Spleen (tissue), 11 donors: ENCODE measurements at regions not wholly inside any gene's neighbourhood (a gene's known extent, or its start where the extent isn't known, plus 50 kb on each side); places are given as distances from the start of the nearest gene placed in this dataset.

ENCODE experiments used
- DNase-seq: peaks from one replicate; pipeline ENCODE4 v3.0.0-alpha.2; 2020
- H3K27ac ChIP-seq, 8 donors: fragments of 200-600 bp; sonication (generic) in 7 of 8; 1 replicate in 4 of 8; 2 replicates in 4 of 8; pipeline versions ENCODE4 v1.5.0 to v1.8.0; 2016 to 2021; ENCODE audit warnings: inconsistent platforms in 4 of 8, mild to moderate bottlenecking in 4 of 8, moderate library complexity in 1 of 8
- H3K27me3 ChIP-seq, 7 donors: fragments of 200-600 bp; sonication (generic) in 6 of 7; replicated peaks in 1 of 7; 1 replicate in 4 of 7; 2 replicates in 3 of 7; pipeline versions ENCODE4 v1.5.0 to v1.8.0; 2016 to 2021; ENCODE audit warnings: inconsistent platforms in 3 of 7, mild to moderate bottlenecking in 1 of 7
- H3K36me3 ChIP-seq, 6 donors: fragments of 200-600 bp; sonication (generic) in 5 of 6; 1 replicate in 4 of 6; 2 replicates in 2 of 6; pipeline versions ENCODE4 v1.5.0 to v1.8.0; 2016 to 2021; ENCODE audit warnings: inconsistent platforms in 2 of 6
- H3K4me1 ChIP-seq, 6 donors: fragments of 200-600 bp; sonication (generic) in 5 of 6; 1 replicate in 3 of 6; 2 replicates in 3 of 6; pipeline versions ENCODE4 v1.5.0 to v1.8.0; 2016 to 2021; ENCODE audit warnings: inconsistent platforms in 3 of 6
- H3K4me3 ChIP-seq, 8 donors: fragments of 200-600 bp; sonication (generic) in 7 of 8; 1 replicate in 4 of 8; 2 replicates in 4 of 8; pipeline versions ENCODE4 v1.5.0 to v1.8.0; 2016 to 2021; ENCODE audit warnings: inconsistent platforms in 4 of 8, mild to moderate bottlenecking in 4 of 8, moderate library complexity in 2 of 8
- H3K9me3 ChIP-seq, 8 donors: fragments of 200-600 bp; sonication (generic) in 7 of 8; 1 replicate in 4 of 8; 2 replicates in 4 of 8; pipeline versions ENCODE4 v1.5.0 to v1.8.0; 2016 to 2021; ENCODE audit warnings: inconsistent platforms in 4 of 8
- POLR2A ChIP-seq, 3 donors: fragments of 450-650 bp; IDR thresholded peaks; one replicate each; pipeline ENCODE4 v1.5.1; 2017; ENCODE audit warnings: antibody characterized with exemption in 3 of 3, mild to moderate bottlenecking in 1 of 3
- POLR2AphosphoS5 ChIP-seq, 3 donors: sonication (generic); formaldehyde crosslinking; IDR thresholded peaks; one replicate each; pipeline ENCODE4 v1.5.1; 2017; ENCODE audit warnings: antibody characterized with exemption in 3 of 3
- WGBS, 5 donors: extraction: QIAGEN DNeasy Blood & Tissue Kit in 3 of 5; methylation state at CpG; one replicate each; pipeline versions ENCODE4 v1.1.5 to v1.1.7; 2013 to 2018; 5-methylcytosine and 5-hydroxymethylcytosine counted together
- intact Hi-C: fragments of 100-400 bp; cut with DNase I; formaldehyde crosslinking; loops from one replicate; pipeline ENCODE4 v1.15.0; 2023; ENCODE audit warnings: low total_unique reads
- TF ChIP-seq, protein P1 (sequence below), 11 experiments: fragments of 200-600 bp in 7 of 11; fragments of 450-650 bp in 4 of 11; sonication (generic) in 4 of 11; IDR thresholded peaks in 8 of 11; conservative IDR thresholded peaks in 3 of 11; 1 replicate in 7 of 11; 2 replicates in 4 of 11; pipeline versions ENCODE4 v1.4.0 to v1.8.0; 2016 to 2021; ENCODE audit warnings: antibody characterized with exemption in 11 of 11, inconsistent platforms in 4 of 11, mild to moderate bottlenecking in 1 of 11
- donor health status: healthy with polysubstance abuse.
- donor health status: DM: no; HTN: no; CAD: no; lungs with moderate emphysema.
- donor health status: DM: no; HTN: no; CAD: no.
- donor health status: Bipolar disorder and iron deficiency.
- donor health status: healthy.
- donor health status: DM: no; HTN: no; CAD: no.
- donor health status: DM: yes; HTN: yes; CAD: no.

DNA sequence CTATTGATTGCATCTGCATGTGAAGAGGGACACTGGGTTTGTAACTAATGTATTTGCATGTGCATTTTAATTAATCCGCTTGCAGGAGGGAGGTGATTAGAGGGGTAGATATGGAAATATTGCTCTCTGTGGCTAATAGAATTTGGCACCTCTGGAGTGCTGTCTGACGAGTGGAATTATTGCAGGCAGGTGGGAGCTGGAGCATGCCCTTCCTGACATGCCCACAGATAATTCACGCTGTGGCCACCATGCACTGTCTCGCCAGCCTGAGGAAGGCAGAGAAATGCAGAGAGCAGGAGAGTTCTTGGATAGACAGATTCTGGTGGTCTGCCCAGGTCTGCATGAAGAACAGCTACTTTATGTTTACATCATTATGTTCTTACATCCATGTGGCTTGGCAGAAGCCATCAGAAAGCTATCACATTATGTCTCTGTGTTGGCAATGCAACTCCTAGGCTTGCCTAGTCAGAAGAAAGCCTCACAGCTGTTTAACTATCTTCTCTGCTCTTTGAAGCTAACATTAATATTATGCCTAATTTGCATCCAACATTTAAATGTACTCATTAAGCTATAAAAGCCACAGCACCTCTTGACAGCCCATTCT, 89.4 kb upstream of the DRD2 start:
- H3K4me1 ChIP-seq = no peaks in the 10 kb centered on the region
- H3K36me3 ChIP-seq = no peaks in the 10 kb centered on the region
- no peak overlapping the region for H3K4me3 ChIP-seq
- intact Hi-C loops = no loop called here
- DNase-seq = no peak
- no peaks in the 10 kb centered on the region for H3K9me3 ChIP-seq
- 66 to 76% (median 70%) methylated on average over 4 of the region's 4 CpGs for WGBS, 5 donors
- peaks cover 0 to 27% (median 0%) of the 10 kb centered on the region in 7 donors for H3K27me3 ChIP-seq
- no peak overlapping the region for H3K27ac ChIP-seq
- TF ChIP-seq POLR2AphosphoS5 (IDR thresholded peaks at IDR 0.05) (no peak), POLR2A (IDR thresholded peaks at IDR 0.05) (no peak)
- TF ChIP-seq, protein P1, sequence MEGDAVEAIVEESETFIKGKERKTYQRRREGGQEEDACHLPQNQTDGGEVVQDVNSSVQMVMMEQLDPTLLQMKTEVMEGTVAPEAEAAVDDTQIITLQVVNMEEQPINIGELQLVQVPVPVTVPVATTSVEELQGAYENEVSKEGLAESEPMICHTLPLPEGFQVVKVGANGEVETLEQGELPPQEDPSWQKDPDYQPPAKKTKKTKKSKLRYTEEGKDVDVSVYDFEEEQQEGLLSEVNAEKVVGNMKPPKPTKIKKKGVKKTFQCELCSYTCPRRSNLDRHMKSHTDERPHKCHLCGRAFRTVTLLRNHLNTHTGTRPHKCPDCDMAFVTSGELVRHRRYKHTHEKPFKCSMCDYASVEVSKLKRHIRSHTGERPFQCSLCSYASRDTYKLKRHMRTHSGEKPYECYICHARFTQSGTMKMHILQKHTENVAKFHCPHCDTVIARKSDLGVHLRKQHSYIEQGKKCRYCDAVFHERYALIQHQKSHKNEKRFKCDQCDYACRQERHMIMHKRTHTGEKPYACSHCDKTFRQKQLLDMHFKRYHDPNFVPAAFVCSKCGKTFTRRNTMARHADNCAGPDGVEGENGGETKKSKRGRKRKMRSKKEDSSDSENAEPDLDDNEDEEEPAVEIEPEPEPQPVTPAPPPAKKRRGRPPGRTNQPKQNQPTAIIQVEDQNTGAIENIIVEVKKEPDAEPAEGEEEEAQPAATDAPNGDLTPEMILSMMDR (IDR thresholded peaks at IDR 0.05 in 8 of 11, conservative IDR thresholded peaks at IDR 0.05 in 3 of 11) = no peak

DNA sequence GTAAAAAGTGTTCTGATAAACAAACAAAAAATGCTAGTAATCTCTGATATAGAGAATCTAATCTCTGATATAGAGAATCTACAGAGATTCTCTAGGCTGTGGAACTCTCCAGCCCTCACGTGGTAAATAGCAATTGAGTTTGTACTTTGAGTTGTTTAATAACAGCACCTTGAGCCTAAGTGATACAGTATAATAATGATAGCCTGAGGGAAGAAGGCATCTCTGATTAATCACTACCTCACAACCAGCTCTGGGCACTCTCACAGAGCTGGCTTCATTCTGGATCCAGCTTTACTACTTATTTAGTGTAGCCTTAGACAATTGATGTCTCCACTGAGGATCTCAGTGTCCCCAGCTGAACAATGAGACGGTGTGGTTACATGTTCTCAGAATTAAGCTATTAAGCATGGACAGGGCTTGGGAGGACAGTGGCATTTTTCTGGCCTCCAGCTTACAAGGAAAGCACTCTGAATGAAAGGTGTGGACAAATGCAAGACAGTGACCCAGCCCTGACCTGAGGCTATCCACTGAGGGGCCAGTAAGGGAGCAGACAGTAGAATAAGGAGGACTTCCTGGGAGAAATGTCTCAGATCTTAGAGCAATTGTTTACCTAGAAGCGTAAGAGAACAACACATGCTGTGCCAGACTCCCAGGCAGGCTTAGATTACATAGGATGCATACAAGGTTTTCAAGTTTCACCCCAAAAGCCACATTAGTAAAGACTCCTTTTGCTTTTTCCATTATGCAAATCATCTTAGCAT, 88.7 kb upstream of the DRD2 start:
- intact Hi-C loops = no loop called here
- Histone ChIP-seq H3K27ac (no peak overlapping the region), H3K27me3 (peaks cover 0 to 27% (median 0%) of the 10 kb centered on the region in 7 donors), H3K4me1 (no peaks in the 10 kb centered on the region), H3K4me3 (no peak overlapping the region), H3K36me3 (no peaks in the 10 kb centered on the region), H3K9me3 (no peaks in the 10 kb centered on the region)
- no peak for TF ChIP-seq POLR2AphosphoS5 (IDR thresholded peaks at IDR 0.05)
- no peak for TF ChIP-seq POLR2A (IDR thresholded peaks at IDR 0.05)
- TF ChIP-seq, protein P1 (IDR thresholded peaks at IDR 0.05 in 8 of 11, conservative IDR thresholded peaks at IDR 0.05 in 3 of 11) = no peak
- 63 to 75% (median 69%) methylated on average over 3 of the region's 3 CpGs for WGBS, 5 donors
- DNase-seq = no peak

DNA sequence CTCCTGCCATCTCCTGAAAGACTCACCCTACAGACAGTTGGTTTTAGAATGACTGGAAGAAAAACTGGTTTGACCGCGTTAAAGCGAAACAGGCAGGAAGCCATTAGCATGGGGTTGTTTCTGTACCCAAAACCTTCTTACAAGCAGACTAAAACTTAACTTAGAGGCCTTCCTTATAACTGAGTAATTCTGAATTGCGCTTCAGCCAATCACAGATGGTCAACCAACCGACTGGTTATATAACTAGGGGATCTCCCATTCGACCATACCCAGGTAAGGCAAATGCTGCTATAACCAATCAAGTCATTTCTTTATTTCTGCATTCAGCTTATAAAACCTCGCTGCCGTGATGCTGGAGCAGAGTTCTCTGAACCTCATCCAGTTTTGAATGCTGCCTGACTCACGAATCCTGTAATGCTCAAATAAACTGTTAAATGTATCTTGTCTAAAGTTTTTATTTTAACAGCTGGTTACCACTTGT, 87.8 kb upstream of the DRD2 start:
- peaks cover 0 to 27% (median 0%) of the 10 kb centered on the region in 7 donors for H3K27me3 ChIP-seq
- no peaks in the 10 kb centered on the region for H3K36me3 ChIP-seq
- DNase-seq = no peak
- no peaks in the 10 kb centered on the region for H3K4me1 ChIP-seq
- no peaks in the 10 kb centered on the region for H3K9me3 ChIP-seq
- no peak overlapping the region for H3K4me3 ChIP-seq
- intact Hi-C loops = no loop called here
- no peak for TF ChIP-seq POLR2A (IDR thresholded peaks at IDR 0.05)
- TF ChIP-seq, protein P1 (IDR thresholded peaks at IDR 0.05 in 8 of 11, conservative IDR thresholded peaks at IDR 0.05 in 3 of 11) = no peak
- TF ChIP-seq POLR2AphosphoS5 (IDR thresholded peaks at IDR 0.05) = no peak
- WGBS, 5 donors = 73 to 76% (median 74%) methylated on average over 9 of the region's 9 CpGs
- no peak overlapping the region for H3K27ac ChIP-seq

DNA sequence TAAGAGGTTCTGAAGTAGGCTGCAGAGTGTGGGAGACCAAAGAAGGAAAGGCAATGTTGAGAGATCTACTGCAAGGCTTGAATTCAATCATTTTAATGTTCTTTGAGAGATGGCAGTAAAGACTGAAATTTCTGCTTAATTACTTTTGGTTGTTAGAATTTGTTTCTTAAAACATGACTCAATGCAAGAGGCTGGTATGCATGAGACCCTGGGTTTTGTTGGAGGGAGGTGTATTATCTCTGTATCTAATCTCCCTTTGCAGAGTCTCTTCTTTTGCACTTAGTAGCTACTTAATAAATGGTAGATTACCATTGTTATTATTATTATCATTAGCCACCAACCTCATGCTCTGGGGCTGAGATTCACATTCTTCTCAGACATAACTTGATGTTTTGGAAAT, 87.4 kb upstream of the DRD2 start:
- intact Hi-C loops = no loop called here
- no peak overlapping the region for H3K4me3 ChIP-seq
- H3K36me3 ChIP-seq = no peaks in the 10 kb centered on the region
- H3K27ac ChIP-seq = no peak overlapping the region
- no peak for TF ChIP-seq POLR2A (IDR thresholded peaks at IDR 0.05)
- TF ChIP-seq, protein P1 (IDR thresholded peaks at IDR 0.05 in 8 of 11, conservative IDR thresholded peaks at IDR 0.05 in 3 of 11) = no peak
- no peak for TF ChIP-seq POLR2AphosphoS5 (IDR thresholded peaks at IDR 0.05)
- H3K9me3 ChIP-seq = no peaks in the 10 kb centered on the region
- no peaks in the 10 kb centered on the region for H3K4me1 ChIP-seq
- DNase-seq = no peak
- peaks cover 0 to 23% (median 0%) of the 10 kb centered on the region in 7 donors for H3K27me3 ChIP-seq
